HG02884 (cell line): ENCODE measurements at regions not wholly inside any gene's neighbourhood (a gene's known extent, or its start where the extent isn't known, plus 50 kb on each side); places are given as distances from the start of the nearest gene placed in this dataset.

ENCODE experiments used
- ATAC-seq: cut with Tn5 transposase; IDR thresholded peaks from one replicate; pipeline ENCODE4 v1.9.1; 2021; ENCODE audit warnings: mild to moderate bottlenecking, moderate library complexity; ENCODE audit not compliant: unreplicated experiment

DNA sequence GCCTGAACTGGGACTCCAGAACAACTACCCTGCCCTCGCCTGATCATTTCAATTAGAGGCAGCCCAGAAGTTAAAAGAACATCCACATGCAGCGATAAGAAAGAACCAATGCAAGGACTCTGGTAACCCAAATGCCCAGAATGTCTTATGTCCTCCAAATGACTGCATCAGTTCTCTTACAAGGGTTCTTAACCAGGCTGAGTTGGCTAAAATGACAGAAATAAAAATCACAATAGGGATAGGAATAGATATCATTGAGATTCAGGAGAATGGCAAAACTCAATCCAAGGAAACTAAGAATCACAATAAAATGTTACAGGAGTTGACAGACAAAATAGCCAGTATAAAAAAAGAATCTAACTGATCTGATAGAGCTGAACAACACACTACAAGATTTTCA, 80.1 kb upstream of the PTGFR start:
- no peak for ATAC-seq

DNA sequence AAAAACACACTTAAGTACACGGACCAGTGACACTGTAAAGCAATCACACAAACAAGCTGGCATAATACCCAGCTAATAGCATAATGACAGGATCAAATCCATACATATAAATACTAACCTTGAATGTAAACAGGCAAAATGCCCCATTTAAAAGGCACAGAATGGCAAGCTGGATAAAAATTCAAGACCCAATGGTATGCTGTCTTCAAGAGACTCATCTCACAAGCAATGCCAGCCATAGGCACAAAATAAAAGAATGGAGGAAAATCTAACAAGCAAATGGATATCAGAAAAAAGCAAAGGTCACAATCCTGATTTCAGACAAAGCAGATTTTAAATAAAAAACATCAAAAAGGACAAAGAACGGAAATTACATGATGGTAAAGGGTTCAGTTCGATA, 79.1 kb upstream of the PTGFR start:
- ATAC-seq: no peak

DNA sequence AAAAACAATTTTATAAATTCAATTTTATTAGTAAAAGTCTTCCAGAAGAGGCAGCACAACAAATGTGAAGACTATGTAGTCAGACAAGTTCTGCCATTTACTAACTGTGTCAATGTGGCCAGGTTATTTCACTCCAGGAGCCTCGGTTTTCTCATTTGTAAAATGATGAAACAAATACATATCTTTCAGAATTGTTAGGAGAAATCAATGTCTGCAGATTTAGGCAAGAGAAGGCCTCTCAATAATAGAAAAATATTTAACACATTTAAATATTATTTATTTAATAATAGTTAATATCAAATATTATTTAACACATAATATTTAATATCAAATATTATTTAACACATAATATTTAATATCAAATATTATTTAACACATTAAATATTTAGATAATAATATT, 75.6 kb upstream of the PTGFR start:
- no peak for ATAC-seq

DNA sequence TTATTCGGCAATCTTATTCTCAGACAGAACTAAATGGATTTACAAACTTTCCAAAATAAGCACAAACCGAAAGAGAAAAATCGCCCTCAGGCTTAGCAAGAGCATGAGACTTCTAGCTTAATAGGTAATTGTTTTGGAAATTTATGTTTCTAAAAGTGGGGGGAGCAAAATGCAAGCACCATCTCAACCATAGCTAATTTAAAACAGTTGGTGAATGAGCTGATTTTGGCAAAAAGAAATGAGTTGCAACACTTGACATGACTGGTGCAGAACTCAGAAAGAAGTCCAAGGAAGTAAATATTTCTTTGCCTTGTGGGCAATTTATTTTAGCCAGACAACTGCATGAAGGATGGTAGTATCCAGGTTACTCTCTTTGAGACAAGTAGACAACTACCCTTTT, 71.5 kb upstream of the PTGFR start:
- ATAC-seq: no peak

DNA sequence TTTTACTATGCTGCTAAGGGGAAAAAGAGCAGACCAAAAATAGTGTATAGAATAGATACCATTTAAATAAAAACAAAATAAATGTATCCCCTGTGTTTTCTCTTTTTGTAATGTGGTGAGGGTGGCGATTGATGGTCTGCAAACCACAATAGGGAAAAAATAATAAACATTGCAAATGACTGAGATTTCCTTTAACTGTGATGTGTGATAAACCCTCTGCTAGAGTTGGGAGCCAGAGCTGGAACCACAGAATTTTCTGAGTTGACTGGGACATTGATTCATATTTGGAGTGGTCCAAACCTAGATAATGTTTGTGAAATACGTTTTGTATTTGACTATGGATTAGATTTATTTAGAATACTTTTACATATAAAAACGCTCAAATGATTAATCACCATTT, 70.6 kb upstream of the PTGFR start:
- no peak for ATAC-seq

DNA sequence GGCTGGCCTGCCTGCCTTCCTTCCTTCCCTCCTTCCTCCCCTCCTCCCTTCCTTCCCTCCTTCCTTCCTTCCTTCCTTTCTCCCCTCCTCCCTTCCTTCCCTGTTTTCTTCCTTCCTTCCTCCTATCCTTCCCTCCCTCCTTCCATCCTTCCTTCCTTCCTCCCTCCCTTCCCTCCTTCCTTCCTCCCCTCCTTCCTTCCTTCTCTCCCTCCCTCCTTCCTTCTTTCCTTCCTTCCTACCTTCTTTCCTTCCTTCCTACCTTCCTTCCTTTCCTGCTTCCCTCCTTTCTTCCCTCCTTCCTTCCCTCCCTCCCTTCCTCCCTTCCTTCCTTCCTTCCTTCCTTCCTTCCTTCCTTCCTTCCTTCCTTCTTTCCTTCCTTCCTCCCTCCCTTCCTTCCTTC, 70.1 kb upstream of the PTGFR start:
- ATAC-seq: no peak

GRCh38 chr1:78424720-78425119, 66.1 kb upstream of the PTGFR start:
- ATAC-seq: no peak

DNA sequence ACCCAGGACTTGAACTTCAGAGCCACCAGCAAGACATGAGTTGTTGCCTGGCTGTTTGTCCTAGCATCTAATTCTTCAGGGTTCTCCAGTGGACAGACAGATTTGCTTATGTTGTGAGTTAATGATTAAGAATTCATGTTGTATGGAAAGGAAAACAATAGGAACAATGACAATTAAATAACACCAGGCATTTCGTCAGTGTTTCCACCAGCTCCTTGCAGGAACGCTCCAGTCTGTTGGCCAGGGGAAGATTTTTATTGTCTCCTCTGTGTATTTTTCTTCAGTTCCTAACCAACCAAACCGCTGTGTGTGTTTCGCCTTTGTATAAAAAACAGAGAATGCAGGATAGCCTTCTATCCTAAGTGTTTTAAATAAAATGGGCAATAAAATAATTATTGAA, 64.4 kb upstream of the PTGFR start:
- no peak for ATAC-seq

- no peak for ATAC-seq
These were observed 63.3 kb upstream of the PTGFR start for GRCh38 chr1:78427506-78427905.

- ATAC-seq: no peak
These were observed 58.8 kb upstream of the PTGFR start for GRCh38 chr1:78432016-78432415.

- no peak for ATAC-seq
These were observed 56.4 kb upstream of the PTGFR start for GRCh38 chr1:78434351-78434750.

GRCh38 chr1:78436961-78437360, 53.8 kb upstream of the PTGFR start:
- ATAC-seq: no peak

- ATAC-seq: no peak
These were observed 53.4 kb upstream of the PTGFR start for GRCh38 chr1:78437396-78437795.

DNA sequence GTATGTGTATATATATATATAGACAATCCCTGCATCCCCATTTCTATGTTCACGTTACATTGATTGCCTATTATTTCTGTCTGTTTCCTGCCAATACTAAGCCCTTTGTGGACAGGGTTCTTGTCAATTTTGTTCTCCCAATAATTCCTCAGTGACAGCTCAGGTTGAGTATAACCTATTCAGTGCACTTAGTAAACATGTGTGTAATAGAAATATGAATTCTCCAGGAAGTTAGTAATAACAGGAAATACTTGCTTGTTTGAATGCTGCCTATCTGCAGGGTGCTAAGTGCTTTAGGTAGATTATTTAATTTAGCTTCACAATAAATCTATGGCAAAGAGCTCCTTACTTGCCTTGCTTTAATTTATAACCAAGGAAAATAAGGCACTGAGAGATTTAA, 52.8 kb upstream of the PTGFR start:
- ATAC-seq: no peak

DNA sequence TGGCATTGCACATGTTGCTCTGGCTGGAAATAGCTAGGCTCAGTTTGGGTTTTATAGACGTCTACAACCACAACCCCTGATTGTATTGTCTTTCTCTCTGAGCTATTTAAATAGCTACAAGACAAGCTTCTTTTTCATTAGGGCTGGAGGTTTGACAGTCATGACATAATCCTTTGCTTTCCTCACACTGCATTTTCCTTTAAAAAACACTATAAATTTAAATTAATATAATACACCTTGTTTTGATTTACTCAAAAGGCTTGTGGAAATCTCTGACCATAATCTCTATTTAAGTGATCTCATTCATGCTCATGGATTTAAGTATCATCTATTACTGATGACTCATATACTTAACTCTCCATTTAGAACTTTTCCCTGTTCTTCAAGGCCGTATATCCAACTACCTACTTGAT, 50.4 kb upstream of the PTGFR start:
- ATAC-seq: no peak
